Central memory CD4-positive, alpha-beta T cell (primary cell): ENCODE measurements at regions not wholly inside any gene's neighbourhood (a gene's known extent, or its start where the extent isn't known, plus 50 kb on each side); places are given as distances from the start of the nearest gene placed in this dataset.

Experiments
- DNase-seq: peaks from one replicate; pipeline ENCODE4 v3.0.0; 2022

DNA sequence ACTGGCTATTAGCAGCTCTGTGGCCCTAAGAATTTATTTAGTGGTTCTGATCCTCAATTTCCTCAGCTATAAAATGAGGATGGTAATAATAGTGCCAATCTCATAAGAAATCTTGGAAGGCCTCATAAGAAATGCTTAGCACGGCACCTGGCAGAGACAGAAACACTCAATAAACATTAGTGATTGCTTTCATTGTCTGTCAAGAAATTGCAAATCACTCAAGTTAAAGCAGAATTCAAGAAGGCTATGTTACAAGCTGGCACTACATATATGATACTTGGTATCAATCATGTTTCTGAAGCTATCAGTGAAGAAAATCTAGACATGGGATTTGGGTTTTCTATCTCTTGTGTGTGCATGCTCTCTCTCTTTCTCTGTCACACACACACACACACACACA lies 267.7 kb upstream of the KCNIP4 start:
- DNase-seq: no peak

DNA sequence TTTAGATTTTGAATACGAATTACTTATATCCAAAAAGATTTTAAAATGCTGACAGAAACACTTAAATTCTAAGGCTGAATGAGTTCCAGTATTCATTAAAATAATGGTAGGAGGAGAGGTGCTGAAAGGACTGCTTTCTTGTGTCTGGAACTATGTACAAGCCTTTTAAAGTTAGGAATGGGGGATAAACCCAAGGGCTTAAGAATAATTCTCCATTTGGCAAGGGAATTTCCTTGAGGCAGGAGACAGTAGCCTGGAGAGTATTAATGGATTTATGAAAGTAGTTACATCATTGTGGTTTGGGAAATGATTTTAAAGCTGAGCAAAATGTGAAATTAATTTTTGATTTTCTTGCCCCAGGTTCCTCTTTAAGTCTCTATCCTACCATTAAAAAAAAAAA lies 266.5 kb upstream of the KCNIP4 start:
- no peak for DNase-seq

DNA sequence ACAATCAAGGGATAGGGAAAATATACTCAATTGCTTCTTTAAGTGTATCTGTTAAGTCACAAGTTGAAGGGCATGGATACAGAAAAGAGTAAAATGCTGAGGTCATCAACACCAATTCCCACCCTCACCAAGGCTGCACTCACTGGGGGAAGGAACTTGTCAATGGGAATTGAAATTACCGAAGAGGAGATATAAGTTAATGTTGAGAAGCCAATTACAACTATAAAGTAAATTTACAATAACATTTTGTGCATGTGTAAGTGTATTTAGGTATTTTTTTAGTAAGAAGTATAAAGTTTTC lies 255.1 kb upstream of the KCNIP4 start:
- DNase-seq: no peak

DNA sequence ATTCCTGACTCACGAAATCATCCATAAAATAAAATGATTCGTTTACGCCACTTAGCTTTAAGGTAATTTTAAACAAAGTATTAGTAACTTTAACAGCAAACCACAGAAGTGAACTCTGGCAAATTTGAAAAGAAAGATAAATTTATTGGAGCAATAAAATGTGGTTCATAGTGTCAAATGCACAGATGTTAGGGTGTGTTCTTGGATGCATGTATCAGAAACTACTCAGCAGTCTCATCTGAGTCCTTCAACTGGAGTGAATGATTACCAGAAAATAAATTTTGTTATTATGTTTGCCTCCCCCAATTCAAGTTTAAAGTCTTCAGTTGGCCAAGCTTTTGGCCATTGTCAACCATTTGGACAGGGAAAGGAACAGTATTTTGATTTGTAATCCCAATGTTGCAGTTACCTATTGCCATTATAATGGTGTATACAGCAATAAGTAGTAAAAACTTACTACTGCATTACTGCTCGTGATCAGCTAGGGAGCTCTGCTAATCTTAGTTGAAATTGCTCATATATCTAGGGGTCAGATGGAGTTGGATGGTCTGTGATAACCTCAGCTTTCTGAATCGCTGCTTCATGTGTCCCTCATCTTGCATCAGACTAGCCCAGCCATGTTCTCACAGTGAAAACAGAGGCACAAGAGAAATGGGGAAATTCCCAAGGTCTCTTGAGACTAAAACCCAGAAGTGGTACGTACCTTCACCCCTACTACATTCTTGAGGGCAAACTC lies 254.6 kb upstream of the KCNIP4 start:
- DNase-seq: no peak

DNA sequence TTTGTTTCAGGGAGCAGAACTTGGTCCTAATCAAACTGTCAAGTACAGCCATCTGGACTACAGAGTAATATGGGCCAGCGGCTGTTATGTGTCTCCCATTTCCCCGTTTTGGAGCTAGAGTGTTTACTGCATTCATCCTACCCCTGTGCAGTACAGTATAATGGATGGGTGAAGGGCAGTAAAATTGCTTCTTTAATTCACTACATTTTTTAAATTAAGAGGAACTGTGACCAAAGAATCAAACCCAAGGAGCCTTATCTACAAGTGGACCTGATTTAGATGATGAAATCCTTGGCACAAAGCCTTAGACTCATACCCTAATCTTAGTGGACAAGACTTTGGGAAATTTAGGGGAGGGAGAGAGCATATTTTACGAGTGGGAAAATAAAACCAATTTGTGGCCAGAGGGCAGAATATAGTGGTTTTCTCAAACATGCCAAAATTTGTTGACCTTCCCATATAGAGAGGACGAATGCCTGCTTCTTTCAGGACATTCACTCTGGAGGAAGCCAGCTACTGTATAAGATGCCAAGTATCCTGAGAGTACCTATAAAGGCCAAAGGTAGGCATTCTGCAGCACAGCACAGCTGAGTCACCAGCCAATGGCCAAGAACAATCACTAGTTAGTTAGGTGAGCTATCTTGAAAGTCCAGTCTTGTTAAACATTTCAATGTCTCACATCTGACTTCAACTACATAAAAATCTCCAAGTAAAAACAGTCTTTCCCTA lies 253.8 kb upstream of the KCNIP4 start:
- DNase-seq: no peak

DNA sequence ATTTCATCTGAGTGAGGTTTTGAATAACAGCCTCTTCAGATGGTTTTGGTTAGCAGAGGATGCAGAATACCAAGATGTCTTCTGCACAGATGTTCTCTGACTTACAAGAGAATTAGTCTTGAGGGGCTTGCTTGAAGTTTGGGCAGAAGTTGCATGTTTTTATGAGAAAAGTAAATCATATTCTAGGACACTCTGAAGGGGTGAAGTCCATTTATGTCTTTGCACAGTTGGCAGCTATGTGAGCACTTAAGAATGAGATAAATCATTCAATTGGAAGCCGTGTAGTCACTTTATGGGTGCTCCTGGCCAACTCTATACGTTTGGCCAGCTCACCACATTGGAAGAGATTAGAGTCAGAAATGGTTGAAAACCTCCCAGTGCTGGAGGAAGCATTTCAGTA lies 252.7 kb upstream of the KCNIP4 start:
- no peak for DNase-seq

DNA sequence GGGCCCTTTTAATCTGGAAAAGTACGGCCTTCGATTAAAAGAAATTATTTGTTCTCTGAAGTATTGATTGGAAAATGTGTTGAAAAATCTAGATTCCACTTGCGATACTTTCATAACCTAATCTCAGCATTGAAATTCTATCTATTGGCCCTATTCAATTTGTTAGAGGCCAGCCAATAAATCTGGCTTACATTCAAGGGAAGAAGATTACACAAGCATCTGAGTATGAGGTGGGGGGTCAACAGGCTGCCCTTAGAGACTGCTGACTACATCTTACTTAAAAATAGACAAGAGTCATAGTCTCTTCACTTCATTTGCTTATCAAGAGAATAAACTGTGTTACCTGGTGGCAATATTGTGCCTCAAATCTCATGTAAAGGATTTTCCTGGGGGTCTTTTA lies 248.0 kb upstream of the KCNIP4 start:
- DNase-seq: no peak

DNA sequence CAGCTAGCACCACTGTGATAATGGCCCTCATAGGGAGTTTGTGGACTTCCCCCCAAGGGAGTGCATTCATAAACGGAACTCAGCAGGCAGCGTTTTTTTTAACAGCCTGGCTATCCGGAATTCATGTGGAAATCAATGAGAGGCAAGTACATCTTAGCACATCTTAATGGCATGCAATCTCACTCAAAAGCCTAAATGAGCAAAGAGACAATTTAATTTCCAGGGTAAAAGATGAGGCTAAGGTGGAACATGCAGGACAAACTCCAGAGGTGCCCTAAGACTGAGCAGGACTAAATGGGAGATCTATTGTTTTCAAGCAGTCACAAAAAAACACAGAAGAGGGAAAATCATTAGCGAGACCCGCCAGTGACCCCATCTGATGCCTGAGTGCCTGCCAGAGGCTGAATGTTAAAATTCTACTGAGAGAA lies 243.5 kb upstream of the KCNIP4 start:
- DNase-seq: no peak

DNA sequence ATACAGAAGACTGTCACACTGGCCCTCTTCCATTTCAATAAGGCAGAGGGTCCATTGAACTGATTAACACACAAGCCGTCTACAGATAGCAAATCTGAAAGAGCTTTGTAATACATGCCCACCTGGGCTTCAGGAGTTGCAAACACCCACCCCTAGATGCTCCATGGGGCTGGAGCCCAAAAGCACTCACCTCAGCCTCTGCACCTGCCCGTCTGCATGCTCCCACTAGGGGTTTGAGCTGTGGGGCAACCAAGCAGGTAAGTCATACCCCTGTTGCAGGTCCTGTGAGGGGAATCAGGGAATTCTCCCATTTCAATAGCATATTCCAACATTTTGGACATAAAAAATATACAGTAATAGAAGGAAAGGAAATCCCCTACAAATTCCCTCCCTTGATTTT lies 243.0 kb upstream of the KCNIP4 start:
- DNase-seq: no peak

DNA sequence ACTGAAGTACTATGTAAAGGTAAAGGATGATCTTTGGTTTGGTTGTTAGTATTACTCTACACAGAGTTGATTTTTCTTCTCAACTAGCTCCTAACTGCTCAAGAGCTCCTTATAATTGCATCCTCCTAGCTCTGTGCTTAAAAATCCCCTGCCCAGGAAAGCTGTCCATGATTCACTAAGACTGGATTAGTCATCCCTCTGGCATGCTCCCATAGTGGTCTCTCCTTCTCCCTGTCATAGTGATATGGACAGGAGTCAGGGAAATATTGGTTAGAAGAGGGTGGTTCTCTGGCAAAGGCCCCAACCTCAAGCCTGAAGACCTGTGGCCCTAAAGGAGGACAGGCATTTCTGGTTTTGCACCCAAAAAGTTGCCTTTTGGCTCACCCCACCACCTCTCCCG lies 242.3 kb upstream of the KCNIP4 start:
- DNase-seq: no peak

DNA sequence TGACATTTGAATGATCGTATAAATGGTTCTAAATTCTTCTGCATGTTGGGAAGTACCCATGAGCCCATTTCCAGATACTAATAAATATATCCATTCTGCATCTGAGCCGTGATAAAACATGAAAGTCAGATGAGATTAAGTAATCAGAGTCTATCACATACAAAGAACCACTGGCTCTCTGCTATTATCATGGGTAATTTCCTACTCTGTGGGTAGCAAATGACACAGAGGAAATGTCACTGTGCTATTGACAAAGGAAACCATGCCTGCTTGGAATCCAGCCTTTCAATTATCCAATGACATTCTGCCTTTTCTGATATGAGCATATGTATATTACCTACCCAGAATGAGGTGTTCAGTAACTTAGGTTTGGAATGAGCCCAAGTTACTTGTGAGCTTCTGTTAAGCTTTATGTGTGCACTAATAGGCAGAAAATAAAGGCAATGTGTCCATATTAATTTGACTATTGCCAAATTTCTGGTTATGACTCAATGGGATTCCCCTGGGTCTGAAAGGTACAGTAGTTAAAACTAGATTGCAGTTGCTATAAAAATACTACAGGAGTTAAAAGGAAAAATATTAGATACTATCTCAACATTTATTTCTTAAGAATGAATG lies 238.7 kb upstream of the KCNIP4 start:
- DNase-seq: no peak

DNA sequence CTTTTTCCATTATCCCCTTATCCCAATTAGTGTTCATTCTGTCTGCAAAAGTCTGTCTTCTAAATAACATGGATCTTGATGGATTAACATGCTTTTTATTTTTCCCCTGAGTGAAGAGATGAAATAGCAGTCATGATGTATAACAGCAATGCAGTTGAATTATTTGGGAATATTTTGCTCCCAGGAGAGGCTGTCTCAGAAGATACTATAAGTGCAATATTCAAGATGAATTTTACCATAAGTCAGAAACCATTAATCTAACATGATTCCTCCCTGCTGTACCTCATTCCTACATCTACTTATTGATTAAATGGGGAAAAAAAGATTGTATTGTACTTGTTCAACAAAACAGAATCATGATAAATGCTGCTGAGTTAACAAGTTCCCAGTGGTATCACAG lies 233.2 kb upstream of the KCNIP4 start:
- DNase-seq: no peak

DNA sequence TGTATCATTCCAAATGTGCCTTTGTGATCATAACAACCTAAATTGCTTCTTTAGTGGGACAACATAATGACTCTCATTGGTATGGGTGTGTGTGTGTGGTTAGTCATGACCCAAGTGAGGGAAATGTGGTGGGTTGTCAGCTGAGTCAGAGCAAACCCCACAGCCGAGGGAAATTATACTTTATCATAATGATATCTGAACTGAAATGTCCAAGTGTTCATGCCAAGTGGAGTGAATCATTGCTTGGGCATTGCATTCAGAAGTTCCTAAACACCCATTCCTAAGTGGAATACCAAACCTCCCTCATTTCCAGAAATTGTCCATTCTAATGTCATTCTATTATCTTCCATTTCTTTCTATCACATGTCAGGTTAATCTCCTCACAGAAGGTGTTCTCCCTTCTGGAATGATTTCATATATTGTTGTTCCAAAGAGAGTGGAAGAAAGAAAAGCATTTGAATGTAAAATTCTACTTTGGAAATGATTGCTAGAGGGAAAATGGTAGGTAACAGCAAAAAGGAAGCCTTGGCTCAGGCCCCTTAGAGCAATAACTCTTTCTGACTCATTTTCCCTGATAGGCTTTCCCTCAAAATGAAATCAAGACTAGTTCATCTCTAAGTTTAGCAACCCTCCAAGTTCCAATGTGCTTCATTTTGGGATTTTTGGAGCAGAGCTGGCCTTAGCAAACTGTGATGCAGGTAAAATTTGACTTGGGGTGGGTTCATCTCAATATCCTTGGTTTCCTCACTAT lies 230.7 kb upstream of the KCNIP4 start:
- DNase-seq: no peak

DNA sequence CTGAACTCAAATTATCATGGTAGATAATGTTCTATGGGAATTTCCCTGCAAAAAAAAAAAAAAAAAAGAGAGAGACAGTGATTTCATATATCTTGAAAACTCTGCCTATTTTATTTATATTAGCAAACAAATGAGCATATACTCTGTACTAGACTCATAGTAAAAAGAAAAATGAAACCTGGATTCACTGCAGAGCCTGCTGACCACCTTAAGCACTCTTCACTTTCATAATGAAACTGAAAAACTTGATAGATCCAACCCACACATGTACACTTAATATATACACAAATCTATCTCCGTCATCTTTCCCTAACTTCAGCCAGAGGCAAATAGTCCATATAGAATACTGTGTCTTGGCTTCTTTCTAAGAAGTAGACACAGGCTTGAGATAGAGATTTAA lies 226.1 kb upstream of the KCNIP4 start:
- DNase-seq: no peak

DNA sequence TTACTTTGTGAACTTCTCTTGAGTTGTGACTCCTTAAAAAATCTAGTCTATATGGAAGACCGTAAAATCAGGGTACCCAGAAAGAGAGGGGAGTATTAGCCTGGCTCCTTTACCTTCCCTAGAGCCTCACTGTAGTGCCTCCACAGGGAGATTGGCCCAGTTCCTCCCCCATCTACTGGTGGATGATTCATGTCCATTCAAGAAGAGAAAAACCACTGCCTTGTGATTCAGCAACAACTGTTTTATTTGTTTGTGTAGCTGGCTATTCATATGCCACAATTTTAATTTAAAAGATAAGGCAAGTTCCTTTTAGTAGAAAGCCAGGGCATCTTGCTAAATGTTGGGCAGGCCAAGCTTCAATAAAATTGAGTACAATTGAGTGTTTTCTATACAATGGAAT lies 221.8 kb upstream of the KCNIP4 start:
- DNase-seq: no peak

DNA sequence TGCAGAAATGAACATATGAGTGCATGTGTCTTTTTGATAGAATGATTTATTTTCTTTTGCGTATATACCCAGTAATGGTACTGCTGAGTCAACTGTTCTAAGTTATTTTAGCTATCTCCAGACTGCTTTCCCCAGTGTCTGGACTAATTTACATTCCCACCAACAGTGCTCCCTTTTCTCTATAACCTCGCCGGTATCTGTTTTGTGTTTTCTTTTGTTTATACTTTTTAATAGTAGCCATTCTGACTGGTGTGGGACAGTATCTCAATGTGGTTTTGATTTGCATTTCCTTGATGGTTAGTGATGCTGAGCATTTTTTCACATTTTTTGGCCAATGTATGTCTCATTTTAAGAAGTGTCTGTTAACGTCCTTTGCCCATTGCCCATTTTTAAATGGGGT lies 218.6 kb upstream of the KCNIP4 start:
- no peak for DNase-seq

DNA sequence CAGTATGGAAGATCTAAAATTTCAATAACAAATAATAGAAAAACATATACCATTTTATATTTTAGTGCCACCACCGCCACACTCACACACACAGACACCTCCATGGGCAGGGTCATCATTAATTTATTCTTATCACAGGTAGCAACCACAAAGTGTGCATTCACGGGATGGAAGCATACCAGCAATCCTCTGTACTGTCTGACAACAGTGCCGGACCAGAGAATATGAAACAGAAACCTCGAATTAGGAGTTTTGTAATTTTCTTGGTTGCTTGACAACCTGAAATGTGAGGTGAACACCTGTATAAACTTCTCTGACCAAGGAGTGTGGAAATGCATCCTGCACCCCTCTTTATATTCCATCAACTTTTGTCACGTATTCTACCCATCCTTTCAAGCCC lies 213.9 kb upstream of the KCNIP4 start:
- no peak for DNase-seq

DNA sequence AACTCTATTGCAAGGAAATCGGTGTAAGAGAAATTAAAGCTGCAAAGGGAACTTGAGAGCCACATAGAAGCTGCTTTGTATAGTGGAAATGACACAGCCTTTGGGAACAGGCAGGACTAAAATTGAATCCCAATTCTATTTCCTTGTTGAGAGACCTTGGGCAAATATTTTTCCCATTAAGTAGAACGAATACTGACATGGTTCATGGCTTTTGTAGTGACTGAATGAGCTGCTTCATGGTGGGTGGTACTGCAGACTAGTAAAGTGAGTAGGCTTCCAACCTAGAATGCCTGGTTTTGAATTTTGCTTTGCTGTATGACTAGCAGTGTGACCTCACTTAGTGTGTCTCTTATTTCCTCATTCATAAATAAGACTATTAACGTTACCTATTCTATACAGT lies 182.2 kb upstream of the KCNIP4 start:
- DNase-seq: no peak

DNA sequence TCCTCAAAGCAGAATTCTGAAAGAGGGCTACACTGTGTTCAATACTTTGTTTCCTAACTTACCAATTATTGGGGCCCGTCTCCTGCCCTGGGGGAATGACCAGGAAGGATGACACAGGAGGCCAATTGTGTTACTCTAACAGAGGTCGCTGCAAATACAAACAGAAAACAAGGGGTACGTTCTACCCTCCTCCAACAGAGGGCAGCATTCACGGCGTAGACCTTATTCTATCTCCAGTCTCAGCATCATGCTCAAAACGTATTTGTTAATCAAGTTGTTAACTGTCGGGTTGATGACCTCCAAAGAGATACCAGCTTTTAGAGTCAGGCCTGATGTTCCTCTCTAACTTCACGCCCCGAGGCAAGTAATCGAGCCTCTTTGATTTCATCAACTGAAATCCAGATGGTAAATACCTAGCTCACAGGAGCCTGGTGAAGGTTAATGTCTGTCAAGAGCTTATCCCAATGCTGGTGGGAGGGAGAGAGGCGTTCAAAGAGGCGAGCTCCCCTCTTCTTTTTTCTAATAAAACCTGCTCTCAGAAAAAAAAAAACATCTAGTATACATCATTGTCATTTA lies 181.0 kb upstream of the KCNIP4 start:
- DNase-seq: no peak

DNA sequence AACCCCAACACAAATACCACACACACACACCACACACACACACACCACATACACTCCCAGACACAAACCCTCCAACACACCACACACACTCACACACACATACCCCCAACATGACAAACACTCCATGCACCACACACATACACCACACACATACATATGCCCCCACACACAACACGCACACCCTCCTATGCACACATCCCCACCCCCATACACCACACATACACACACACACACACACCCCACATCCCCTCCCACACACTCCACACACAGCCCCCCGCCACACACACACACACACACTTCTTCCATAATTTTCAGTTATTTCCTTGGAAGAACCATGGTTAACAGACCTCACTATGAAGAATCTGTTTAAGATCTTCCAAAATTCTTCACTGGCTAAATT lies 173.5 kb upstream of the KCNIP4 start:
- DNase-seq: no peak

DNA sequence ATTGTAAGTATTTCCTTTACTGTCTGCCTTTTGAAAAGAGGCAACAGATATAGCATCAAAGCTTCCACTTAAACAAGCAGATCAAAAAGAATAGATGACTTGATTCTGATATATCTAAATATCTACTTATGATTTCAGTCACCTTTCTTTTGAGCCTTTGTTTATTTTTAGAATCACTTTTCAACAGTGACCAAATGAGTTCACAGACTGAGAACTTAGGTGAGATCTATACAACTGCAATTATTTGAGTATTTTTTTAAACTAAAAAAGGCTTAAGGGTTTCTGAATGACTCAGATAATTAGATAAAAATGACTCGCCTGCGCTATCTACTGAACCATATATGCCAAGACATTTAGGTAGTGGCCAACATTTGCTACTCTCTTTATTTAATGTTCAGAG lies 166.7 kb upstream of the KCNIP4 start:
- no peak for DNase-seq

DNA sequence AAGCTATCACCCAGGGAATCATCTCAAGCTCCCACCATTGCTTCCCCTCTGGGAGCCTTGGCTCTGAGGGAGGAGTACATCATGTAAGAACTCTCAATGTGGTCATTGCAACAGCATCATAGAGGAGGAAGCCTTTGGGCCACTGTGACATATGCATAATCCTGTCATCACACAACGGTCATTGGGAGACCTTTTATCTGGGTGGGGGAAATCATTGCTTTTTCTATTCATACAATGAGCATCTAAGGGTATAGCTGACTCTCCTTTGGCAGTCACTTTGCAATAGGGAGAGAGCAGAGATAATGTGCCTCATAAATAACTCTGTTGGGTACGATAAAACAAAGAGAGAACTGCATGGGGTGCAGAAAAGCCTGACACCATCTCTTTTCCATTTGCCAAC lies 155.2 kb upstream of the KCNIP4 start:
- DNase-seq: no peak

DNA sequence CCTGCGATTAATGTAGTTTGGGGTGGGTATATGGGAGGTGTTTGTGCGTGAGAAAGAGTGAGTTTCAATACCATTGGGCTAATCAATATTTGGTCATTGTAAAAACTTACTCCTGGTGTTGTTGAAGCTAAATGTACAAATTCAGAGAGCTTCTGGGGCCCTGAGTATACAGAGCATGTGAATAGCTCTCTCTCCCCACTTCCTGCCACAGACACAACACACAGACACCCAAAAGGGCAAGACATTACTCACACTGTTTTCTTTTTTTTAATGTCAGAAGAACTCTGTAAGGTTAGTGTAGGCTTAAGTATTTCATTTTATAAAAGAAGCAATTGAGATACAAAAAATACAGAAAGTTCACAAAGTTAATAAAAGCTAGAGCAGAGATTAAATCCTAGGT lies 151.3 kb upstream of the KCNIP4 start:
- no peak for DNase-seq
